CD8-positive, alpha-beta memory T cell (primary cell): ENCODE measurements at regions not wholly inside any gene's neighbourhood (a gene's known extent, or its start where the extent isn't known, plus 50 kb on each side); places are given as distances from the start of the nearest gene placed in this dataset.

Experiments used
- CTCF ChIA-PET: fragments of 350-600 bp; sonication (Branson Sonifier 250); formaldehyde crosslinking; loops from one replicate; lab custom pipeline; 2021; ENCODE audit warnings: antibody characterized with exemption; lab: Charles Lee
- POLR2A ChIA-PET: fragments of 350-600 bp; sonication (Branson Sonifier 250); formaldehyde crosslinking; loops from one replicate; lab custom pipeline; 2021; ENCODE audit warnings: antibody characterized with exemption; lab: Charles Lee
- DNase-seq, 5 donors: peaks; one replicate each; pipeline versions ENCODE4 v3.0.0 to v3.0.0-alpha.2; 2020 to 2022; ENCODE audit warnings: mixed read lengths in 1 of 5
- H3K27ac ChIP-seq: one replicate; pipeline ENCODE4 v1.7.0; 2013; ENCODE audit warnings: low read depth, mild to moderate bottlenecking, low read length, moderate library complexity
- H3K27me3 ChIP-seq: 2 replicates; pipeline ENCODE4 v1.7.0; 2013; ENCODE audit warnings: low read length, mild to moderate bottlenecking; ENCODE audit not compliant: insufficient read depth, poor library complexity, severe bottlenecking
- H3K36me3 ChIP-seq: 2 replicates; pipeline ENCODE4 v1.7.0; 2013; ENCODE audit warnings: mild to moderate bottlenecking, low read length, moderate library complexity; ENCODE audit not compliant: insufficient read depth
- H3K4me1 ChIP-seq: 2 replicates; pipeline ENCODE4 v1.7.0; 2013; ENCODE audit warnings: mild to moderate bottlenecking, low read length, moderate library complexity; ENCODE audit not compliant: insufficient read depth
- H3K4me3 ChIP-seq: 2 replicates; pipeline ENCODE4 v1.7.0; 2013; ENCODE audit warnings: mild to moderate bottlenecking, low read length
- H3K9me3 ChIP-seq: 2 replicates; pipeline ENCODE4 v1.7.0; 2013; ENCODE audit warnings: mild to moderate bottlenecking, low read length
- H3K27ac Mint-ChIP-seq, 8 donors: one replicate each; pipeline ENCODE4 v1.8.0; 2020 to 2021; ENCODE audit warnings: mixed read lengths in 8 of 8, mild to moderate bottlenecking in 6 of 8, inconsistent platforms in 3 of 8, moderate library complexity in 3 of 8
- H3K27me3 Mint-ChIP-seq, 2 donors: one replicate each; pipeline ENCODE4 v1.8.0; 2020 to 2021; ENCODE audit warnings: mixed read lengths in 2 of 2, mild to moderate bottlenecking in 1 of 2, moderate library complexity in 1 of 2
- H3K36me3 Mint-ChIP-seq, 3 donors: one replicate each; pipeline ENCODE4 v1.8.0; 2020 to 2021; ENCODE audit warnings: mixed read lengths in 3 of 3, inconsistent platforms in 1 of 3, mild to moderate bottlenecking in 1 of 3
- H3K4me1 Mint-ChIP-seq, 3 donors: one replicate each; pipeline ENCODE4 v1.8.0; 2020 to 2021; ENCODE audit warnings: mixed read lengths in 3 of 3, inconsistent platforms in 1 of 3, mild to moderate bottlenecking in 1 of 3
- H3K4me3 Mint-ChIP-seq, 7 donors: one replicate each; pipeline ENCODE4 v1.8.0; 2020 to 2021; ENCODE audit warnings: mixed read lengths in 7 of 7, mild to moderate bottlenecking in 6 of 7, moderate library complexity in 4 of 7, inconsistent platforms in 2 of 7
- H3K9me3 Mint-ChIP-seq, 5 donors: one replicate each; pipeline ENCODE4 v1.8.0; 2020 to 2022; ENCODE audit warnings: mixed read lengths in 5 of 5, mild to moderate bottlenecking in 3 of 5, moderate library complexity in 2 of 5, inconsistent platforms in 1 of 5

DNA sequence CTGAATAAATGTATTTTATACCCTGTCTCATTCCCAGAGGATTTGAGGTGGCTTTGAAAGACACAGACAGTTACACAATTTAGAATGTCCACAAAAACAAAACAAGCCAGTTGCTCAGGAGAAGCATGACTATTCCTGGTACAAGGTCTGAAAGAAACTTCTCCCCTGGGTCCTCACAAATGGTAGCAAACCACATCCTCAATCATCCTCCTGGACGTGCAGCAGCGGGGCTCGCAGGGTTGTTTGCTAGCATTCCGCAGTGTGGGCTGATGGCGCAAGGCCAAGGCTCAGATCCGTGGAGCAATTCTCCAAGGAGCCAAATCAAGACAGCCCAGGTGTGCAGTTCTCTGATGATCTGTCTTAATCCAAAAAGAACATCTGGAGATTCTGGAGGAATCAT, 210.3 kb downstream of the ACTL7B start:
- H3K4me1 Mint-ChIP-seq = no peaks in the 10 kb centered on the region
- H3K9me3 ChIP-seq = no peaks in the 10 kb centered on the region
- no peaks in the 10 kb centered on the region for H3K27me3 ChIP-seq
- no peak for DNase-seq
- peaks cover 0 to 12% (median 0%) of the 10 kb centered on the region in 5 donors for H3K9me3 Mint-ChIP-seq
- no peaks in the 10 kb centered on the region for H3K27me3 Mint-ChIP-seq
- peak overlapping the region in 1 of 8 donors; percentile 67 for H3K27ac Mint-ChIP-seq
- H3K36me3 ChIP-seq = no peaks in the 10 kb centered on the region
- ChIA-PET POLR2A (no interaction called here), CTCF (no interaction called here)
- no peak overlapping the region for H3K4me3 ChIP-seq
- H3K36me3 Mint-ChIP-seq = no peaks in the 10 kb centered on the region
- H3K4me3 Mint-ChIP-seq = no peak overlapping the region
- H3K4me1 ChIP-seq = no peaks in the 10 kb centered on the region
- no peak overlapping the region for H3K27ac ChIP-seq

DNA sequence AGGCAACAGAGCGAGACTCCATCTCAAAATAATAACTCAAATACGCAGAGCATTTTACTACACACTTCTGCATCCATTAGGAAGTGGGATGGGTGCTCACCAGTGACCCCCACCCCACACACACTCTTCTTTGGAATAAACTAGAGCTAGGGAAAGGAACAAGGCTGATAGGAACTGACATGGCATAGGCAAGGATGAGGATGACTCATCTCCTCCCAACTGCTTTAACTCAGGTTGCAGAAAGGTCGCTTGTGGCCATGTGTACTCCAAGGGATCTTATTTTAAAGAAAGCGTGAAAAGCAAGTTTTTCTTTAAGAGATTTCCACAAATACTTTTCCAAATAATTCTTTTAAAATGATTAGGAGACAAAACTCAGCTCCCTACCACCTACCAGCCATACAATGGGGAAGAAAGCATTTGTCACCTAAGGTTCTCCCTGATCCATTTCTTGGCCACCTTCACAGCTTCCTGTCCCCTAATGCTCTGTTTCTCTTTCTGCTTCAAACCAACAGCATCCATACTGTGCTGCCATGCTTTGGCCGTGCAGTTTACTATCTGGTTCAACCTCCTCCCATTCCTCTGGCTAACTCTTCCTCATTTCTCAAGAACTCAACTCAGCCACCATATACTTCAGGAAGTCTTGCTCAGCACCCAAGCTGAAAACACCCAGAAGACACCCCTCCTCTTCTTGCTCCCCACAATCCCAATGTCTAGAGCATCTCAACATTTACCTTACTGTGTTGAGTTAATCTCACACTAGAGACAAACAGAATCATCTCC, 211.9 kb downstream of the ACTL7B start:
- Mint-ChIP-seq H3K27me3 (no peaks in the 10 kb centered on the region), H3K36me3 (no peaks in the 10 kb centered on the region), H3K4me1 (no peaks in the 10 kb centered on the region), H3K9me3 (peaks cover 0 to 9% (median 0%) of the 10 kb centered on the region in 5 donors), H3K27ac (no peak overlapping the region), H3K4me3 (no peak overlapping the region)
- ChIA-PET CTCF (no interaction called here), POLR2A (no interaction called here)
- no peaks in the 10 kb centered on the region for H3K4me1 ChIP-seq
- no peaks in the 10 kb centered on the region for H3K9me3 ChIP-seq
- no peak for DNase-seq
- H3K27me3 ChIP-seq = no peaks in the 10 kb centered on the region
- H3K36me3 ChIP-seq = no peaks in the 10 kb centered on the region
- H3K4me3 ChIP-seq = no peak overlapping the region
- H3K27ac ChIP-seq = no peak overlapping the region

DNA sequence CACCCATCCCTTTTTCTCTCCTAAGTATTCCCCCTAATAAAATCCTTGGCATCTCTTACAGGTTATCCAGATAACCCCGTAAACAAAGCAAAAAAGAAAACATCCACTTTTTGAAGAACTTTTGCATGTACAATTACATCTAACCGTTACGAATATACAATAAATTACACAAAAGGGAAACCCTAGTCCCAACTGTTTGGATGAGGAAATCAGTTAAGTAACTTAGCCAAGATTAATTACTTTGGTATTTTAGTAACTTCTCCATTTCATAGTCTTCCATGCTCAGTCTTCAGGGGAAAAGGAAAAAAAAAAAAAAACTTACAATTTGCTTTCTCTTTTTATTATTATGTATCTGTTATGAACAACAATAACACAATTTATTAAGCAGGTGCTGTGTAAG, 212.9 kb downstream of the ACTL7B start:
- Histone ChIP-seq H3K27me3 (no peaks in the 10 kb centered on the region), H3K27ac (no peak overlapping the region), H3K4me3 (no peak overlapping the region), H3K4me1 (no peaks in the 10 kb centered on the region), H3K9me3 (no peaks in the 10 kb centered on the region), H3K36me3 (no peaks in the 10 kb centered on the region)
- ChIA-PET CTCF (interaction anchor here (1.2 kb wide), 1 partner anchor 8 kb away, joined by 3 read pairs; no protein-coding TSS in a partner anchor), POLR2A (no interaction called here)
- DNase-seq = no peak
- Mint-ChIP-seq H3K4me3 (no peak overlapping the region), H3K36me3 (no peaks in the 10 kb centered on the region), H3K4me1 (no peaks in the 10 kb centered on the region), H3K27ac (no peak overlapping the region), H3K27me3 (no peaks in the 10 kb centered on the region), H3K9me3 (peaks cover 0 to 9% (median 0%) of the 10 kb centered on the region in 5 donors)

- no peaks in the 10 kb centered on the region for H3K4me1 Mint-ChIP-seq
- Histone ChIP-seq H3K27me3 (no peaks in the 10 kb centered on the region), H3K9me3 (no peaks in the 10 kb centered on the region), H3K4me1 (no peaks in the 10 kb centered on the region), H3K27ac (no peak overlapping the region), H3K36me3 (no peaks in the 10 kb centered on the region), H3K4me3 (no peak overlapping the region)
- DNase-seq = no peak
- ChIA-PET CTCF (no interaction called here), POLR2A (no interaction called here)
- no peaks in the 10 kb centered on the region for H3K36me3 Mint-ChIP-seq
- no peak overlapping the region for H3K4me3 Mint-ChIP-seq
- H3K27ac Mint-ChIP-seq = no peak overlapping the region
- H3K9me3 Mint-ChIP-seq = peaks cover 0 to 5% (median 0%) of the 10 kb centered on the region in 5 donors
- H3K27me3 Mint-ChIP-seq = no peaks in the 10 kb centered on the region
These were observed 215.6 kb downstream of the ACTL7B start for GRCh38 chr9:108640230-108640629.

DNA sequence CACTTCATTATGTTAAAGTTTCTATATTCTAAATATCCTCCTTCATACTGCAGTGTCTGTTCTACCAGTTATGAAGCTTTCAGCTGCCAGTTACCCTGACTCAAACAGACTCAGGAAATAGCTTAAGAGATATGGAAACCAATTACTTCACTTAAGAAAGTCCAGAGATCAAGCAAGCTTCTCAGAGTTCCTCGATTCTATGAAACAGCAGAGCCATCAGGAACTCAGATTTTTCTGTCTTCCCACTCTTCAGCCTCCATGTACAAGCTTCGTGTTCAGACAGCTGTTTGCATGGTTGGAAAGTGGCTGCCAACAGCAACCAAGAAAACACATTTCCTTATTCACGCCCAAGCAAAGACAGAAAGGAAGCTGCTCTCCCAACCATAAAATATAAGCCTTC, 216.1 kb downstream of the ACTL7B start:
- Mint-ChIP-seq H3K9me3 (peaks cover 0 to 5% (median 0%) of the 10 kb centered on the region in 5 donors), H3K4me1 (no peaks in the 10 kb centered on the region)
- CTCF ChIA-PET = no interaction called here

GRCh38 chr9:108639091-108639490, 216.7 kb downstream of the ACTL7B start:
- no peaks in the 10 kb centered on the region for H3K9me3 ChIP-seq
- Mint-ChIP-seq H3K4me3 (no peak overlapping the region), H3K9me3 (peaks cover 0 to 7% (median 0%) of the 10 kb centered on the region in 5 donors), H3K27ac (no peak overlapping the region), H3K36me3 (no peaks in the 10 kb centered on the region), H3K27me3 (no peaks in the 10 kb centered on the region), H3K4me1 (no peaks in the 10 kb centered on the region)
- H3K4me3 ChIP-seq = no peak overlapping the region
- H3K27ac ChIP-seq = no peak overlapping the region
- H3K4me1 ChIP-seq = no peaks in the 10 kb centered on the region
- no peak for DNase-seq
- H3K27me3 ChIP-seq = no peaks in the 10 kb centered on the region
- H3K36me3 ChIP-seq = no peaks in the 10 kb centered on the region
- CTCF ChIA-PET = no interaction called here
- POLR2A ChIA-PET = no interaction called here

More for the DNA sequence above, 216.1 kb downstream of the ACTL7B start:
- Histone ChIP-seq H3K9me3 (no peaks in the 10 kb centered on the region), H3K27ac (no peak overlapping the region), H3K36me3 (no peaks in the 10 kb centered on the region), H3K4me3 (no peak overlapping the region), H3K4me1 (no peaks in the 10 kb centered on the region), H3K27me3 (no peaks in the 10 kb centered on the region)
- Mint-ChIP-seq H3K36me3 (no peaks in the 10 kb centered on the region), H3K4me3 (no peak overlapping the region), H3K27ac (no peak overlapping the region), H3K27me3 (no peaks in the 10 kb centered on the region)
- POLR2A ChIA-PET = no interaction called here
- DNase-seq = no peak

GRCh38 chr9:108637340-108637739, 218.4 kb downstream of the ACTL7B start:
- no peaks in the 10 kb centered on the region for H3K36me3 Mint-ChIP-seq
- no peaks in the 10 kb centered on the region for H3K27me3 Mint-ChIP-seq
- H3K9me3 ChIP-seq = no peaks in the 10 kb centered on the region

GRCh38 chr9:108636013-108636412, 219.8 kb downstream of the ACTL7B start:
- no peak overlapping the region for H3K4me3 Mint-ChIP-seq
- Histone ChIP-seq H3K27ac (no peak overlapping the region), H3K4me1 (no peaks in the 10 kb centered on the region), H3K36me3 (no peaks in the 10 kb centered on the region), H3K4me3 (no peak overlapping the region), H3K27me3 (no peaks in the 10 kb centered on the region), H3K9me3 (no peaks in the 10 kb centered on the region)
- ChIA-PET POLR2A (no interaction called here), CTCF (no interaction called here)
- peaks cover 0 to 7% (median 0%) of the 10 kb centered on the region in 5 donors for H3K9me3 Mint-ChIP-seq
- H3K27ac Mint-ChIP-seq = no peak overlapping the region
- no peaks in the 10 kb centered on the region for H3K27me3 Mint-ChIP-seq
- no peaks in the 10 kb centered on the region for H3K4me1 Mint-ChIP-seq
- no peaks in the 10 kb centered on the region for H3K36me3 Mint-ChIP-seq
- no peak for DNase-seq

More at GRCh38 chr9:108637340-108637739, 218.4 kb downstream of the ACTL7B start:
- Mint-ChIP-seq H3K27ac (no peak overlapping the region), H3K4me3 (no peak overlapping the region), H3K4me1 (no peaks in the 10 kb centered on the region), H3K9me3 (peaks cover 0 to 7% (median 0%) of the 10 kb centered on the region in 5 donors)
- H3K4me1 ChIP-seq = no peaks in the 10 kb centered on the region
- DNase-seq = no peak
- H3K4me3 ChIP-seq = no peak overlapping the region
- H3K27me3 ChIP-seq = no peaks in the 10 kb centered on the region
- no peak overlapping the region for H3K27ac ChIP-seq
- no peaks in the 10 kb centered on the region for H3K36me3 ChIP-seq
- ChIA-PET CTCF (no interaction called here), POLR2A (no interaction called here)
